CD4-positive, CD25-positive, alpha-beta regulatory T cell (primary cell): ENCODE measurements at regions not wholly inside any gene's neighbourhood (a gene's known extent, or its start where the extent isn't known, plus 50 kb on each side); places are given as distances from the start of the nearest gene placed in this dataset.

Source experiments
- ATAC-seq, 2 donors: fragments of 150-1000 bp; cut with Tn5 transposase; one replicate each; pipeline ENCODE4 v1.10.0; 2021; ENCODE audit warnings: low read depth in 2 of 2, moderate number of reproducible peaks in 2 of 2, moderate library complexity in 1 of 2
- DNase-seq, 3 donors: peaks; one replicate each; pipeline versions ENCODE4 v3.0.0 to v3.0.0-alpha.2; 2012 to 2022; ENCODE audit warnings: mixed read lengths in 1 of 3
- H3K27ac ChIP-seq: one replicate; pipeline ENCODE4 v1.7.0; 2013; ENCODE audit warnings: mild to moderate bottlenecking, low read length; ENCODE audit not compliant: insufficient read depth, poor library complexity, severe bottlenecking
- H3K27me3 ChIP-seq: one replicate; pipeline ENCODE4 v1.7.0; 2013; ENCODE audit warnings: low read length; ENCODE audit not compliant: control insufficient read depth, insufficient read depth
- H3K36me3 ChIP-seq: one replicate; pipeline ENCODE4 v1.7.0; 2013; ENCODE audit warnings: mild to moderate bottlenecking, low read length, moderate library complexity; ENCODE audit not compliant: control insufficient read depth, insufficient read depth
- H3K4me1 ChIP-seq: 2 replicates; pipeline ENCODE4 v1.7.0; 2013; ENCODE audit warnings: mild to moderate bottlenecking, low read length; ENCODE audit not compliant: insufficient read depth, control insufficient read depth, poor library complexity, severe bottlenecking
- H3K4me3 ChIP-seq: one replicate; pipeline ENCODE4 v1.7.0; 2013; ENCODE audit warnings: low read depth, mild to moderate bottlenecking, low read length, moderate library complexity
- H3K9me3 ChIP-seq, 2 experiments: 1 replicate in 1 of 2; 2 replicates in 1 of 2; pipeline ENCODE4 v1.7.0; 2013; ENCODE audit warnings: low read length in 2 of 2, mild to moderate bottlenecking in 1 of 2, moderate library complexity in 1 of 2; ENCODE audit not compliant: control insufficient read depth in 2 of 2
- H3K27ac Mint-ChIP-seq, 3 donors: one replicate each; pipeline ENCODE4 v1.8.0; 2020 to 2022; ENCODE audit warnings: mild to moderate bottlenecking in 3 of 3, mixed read lengths in 3 of 3, moderate library complexity in 2 of 3
- H3K27me3 Mint-ChIP-seq: one replicate; pipeline ENCODE4 v1.8.0; 2022; ENCODE audit warnings: mild to moderate bottlenecking, mixed read lengths
- H3K36me3 Mint-ChIP-seq: one replicate; pipeline ENCODE4 v1.8.0; 2020; ENCODE audit warnings: mixed read lengths
- H3K4me1 Mint-ChIP-seq, 4 donors: one replicate each; pipeline ENCODE4 v1.8.0; 2020 to 2022; ENCODE audit warnings: mixed read lengths in 4 of 4, mild to moderate bottlenecking in 1 of 4
- H3K4me3 Mint-ChIP-seq, 4 donors: one replicate each; pipeline ENCODE4 v1.8.0; 2020 to 2022; ENCODE audit warnings: mild to moderate bottlenecking in 4 of 4, mixed read lengths in 4 of 4, moderate library complexity in 3 of 4
- H3K9me3 Mint-ChIP-seq, 7 donors: one replicate each; pipeline ENCODE4 v1.8.0; 2020 to 2022; ENCODE audit warnings: mixed read lengths in 7 of 7, mild to moderate bottlenecking in 3 of 7, moderate library complexity in 2 of 7

GRCh38 chr15:62477929-62478328 is 312.8 kb upstream of the C2CD4B start:
- Histone ChIP-seq H3K27ac (no peak overlapping the region), H3K4me1 (no peaks in the 10 kb centered on the region), H3K4me3 (no peak overlapping the region), H3K9me3 (no peaks in the 10 kb centered on the region), H3K36me3 (no peaks in the 10 kb centered on the region), H3K27me3 (no peaks in the 10 kb centered on the region)
- H3K4me3 Mint-ChIP-seq = no peak overlapping the region
- no peak overlapping the region for H3K27ac Mint-ChIP-seq
- H3K27me3 Mint-ChIP-seq = peaks cover 5% of the 10 kb centered on the region
- ATAC-seq (no peak), DNase-seq (no peak)
- H3K4me1 Mint-ChIP-seq = peaks cover 0 to 1% (median 0%) of the 10 kb centered on the region in 4 donors
- H3K36me3 Mint-ChIP-seq = no peaks in the 10 kb centered on the region
- no peaks in the 10 kb centered on the region for H3K9me3 Mint-ChIP-seq

- Histone ChIP-seq H3K27me3 (no peaks in the 10 kb centered on the region), H3K9me3 (no peaks in the 10 kb centered on the region), H3K4me3 (no peak overlapping the region), H3K4me1 (no peaks in the 10 kb centered on the region), H3K36me3 (no peaks in the 10 kb centered on the region), H3K27ac (no peak overlapping the region)
- DNase-seq (peak in 1 of 3 donors; percentile 7), ATAC-seq (no peak)
- Mint-ChIP-seq H3K9me3 (no peaks in the 10 kb centered on the region), H3K36me3 (no peaks in the 10 kb centered on the region), H3K4me1 (peaks cover 0 to 4% (median under 1%) of the 10 kb centered on the region in 4 donors), H3K4me3 (no peak overlapping the region), H3K27me3 (peaks cover 5% of the 10 kb centered on the region), H3K27ac (no peak overlapping the region)
Observed at GRCh38 chr15:62482785-62483429, 317.8 kb upstream of the C2CD4B start.

GRCh38 chr15:62483814-62484213 is 318.7 kb upstream of the C2CD4B start:
- H3K4me1 Mint-ChIP-seq = peaks cover 0 to 4% (median under 1%) of the 10 kb centered on the region in 4 donors
- H3K36me3 ChIP-seq = no peaks in the 10 kb centered on the region

GRCh38 chr15:62485170-62485720 is 320.2 kb upstream of the C2CD4B start:
- Mint-ChIP-seq H3K4me1 (peaks cover 0 to 4% (median under 1%) of the 10 kb centered on the region in 4 donors), H3K4me3 (no peak overlapping the region), H3K27me3 (peaks cover 10% of the 10 kb centered on the region), H3K27ac (no peak overlapping the region), H3K9me3 (no peaks in the 10 kb centered on the region), H3K36me3 (no peaks in the 10 kb centered on the region)
- ATAC-seq (no peak), DNase-seq (no peak)
- H3K9me3 ChIP-seq = no peaks in the 10 kb centered on the region
- H3K27me3 ChIP-seq = no peaks in the 10 kb centered on the region
- no peaks in the 10 kb centered on the region for H3K36me3 ChIP-seq
- H3K27ac ChIP-seq = no peak overlapping the region
- no peak overlapping the region for H3K4me3 ChIP-seq
- H3K4me1 ChIP-seq = no peaks in the 10 kb centered on the region

More at GRCh38 chr15:62483814-62484213, 318.7 kb upstream of the C2CD4B start:
- Histone ChIP-seq H3K9me3 (no peaks in the 10 kb centered on the region), H3K4me3 (no peak overlapping the region), H3K27me3 (no peaks in the 10 kb centered on the region), H3K4me1 (no peaks in the 10 kb centered on the region), H3K27ac (no peak overlapping the region)
- no peaks in the 10 kb centered on the region for H3K36me3 Mint-ChIP-seq
- ATAC-seq = no peak
- peaks cover 10% of the 10 kb centered on the region for H3K27me3 Mint-ChIP-seq
- H3K9me3 Mint-ChIP-seq = no peaks in the 10 kb centered on the region
- no peak for DNase-seq
- peak overlapping the region in 1 of 3 donors; percentile 33 for H3K27ac Mint-ChIP-seq
- H3K4me3 Mint-ChIP-seq = no peak overlapping the region

- H3K36me3 Mint-ChIP-seq = no peaks in the 10 kb centered on the region
- H3K27me3 Mint-ChIP-seq = peaks cover 10% of the 10 kb centered on the region
- ATAC-seq (no peak), DNase-seq (no peak)
- no peak overlapping the region for H3K4me3 ChIP-seq
- H3K4me3 Mint-ChIP-seq = no peak overlapping the region
- no peak overlapping the region for H3K27ac Mint-ChIP-seq
- H3K27me3 ChIP-seq = no peaks in the 10 kb centered on the region
- no peaks in the 10 kb centered on the region for H3K36me3 ChIP-seq
- peaks cover 0 to 4% (median under 1%) of the 10 kb centered on the region in 4 donors for H3K4me1 Mint-ChIP-seq
- H3K9me3 ChIP-seq = no peaks in the 10 kb centered on the region
- H3K9me3 Mint-ChIP-seq = no peaks in the 10 kb centered on the region
- no peak overlapping the region for H3K27ac ChIP-seq
- H3K4me1 ChIP-seq = no peaks in the 10 kb centered on the region
Observed at GRCh38 chr15:62486041-62486440, 321.0 kb upstream of the C2CD4B start.

GRCh38 chr15:62488387-62488786 is 323.3 kb upstream of the C2CD4B start:
- H3K4me3 Mint-ChIP-seq = no peak overlapping the region

GRCh38 chr15:62491642-62492041 is 326.6 kb upstream of the C2CD4B start:
- Mint-ChIP-seq H3K4me1 (no peaks in the 10 kb centered on the region), H3K9me3 (no peaks in the 10 kb centered on the region), H3K27ac (no peak overlapping the region), H3K27me3 (peaks cover 5% of the 10 kb centered on the region), H3K36me3 (no peaks in the 10 kb centered on the region), H3K4me3 (no peak overlapping the region)
- DNase-seq (no peak), ATAC-seq (no peak)
- Histone ChIP-seq H3K4me1 (no peaks in the 10 kb centered on the region), H3K9me3 (no peaks in the 10 kb centered on the region), H3K4me3 (no peak overlapping the region), H3K36me3 (no peaks in the 10 kb centered on the region), H3K27ac (no peak overlapping the region), H3K27me3 (no peaks in the 10 kb centered on the region)

More at GRCh38 chr15:62488387-62488786, 323.3 kb upstream of the C2CD4B start:
- Histone ChIP-seq H3K27ac (no peak overlapping the region), H3K27me3 (no peaks in the 10 kb centered on the region), H3K9me3 (no peaks in the 10 kb centered on the region), H3K4me3 (no peak overlapping the region), H3K4me1 (no peaks in the 10 kb centered on the region), H3K36me3 (no peaks in the 10 kb centered on the region)
- DNase-seq = no peak
- peaks cover 5% of the 10 kb centered on the region for H3K27me3 Mint-ChIP-seq
- no peaks in the 10 kb centered on the region for H3K9me3 Mint-ChIP-seq
- no peaks in the 10 kb centered on the region for H3K36me3 Mint-ChIP-seq
- H3K27ac Mint-ChIP-seq = no peak overlapping the region
- no peak for ATAC-seq
- H3K4me1 Mint-ChIP-seq = peaks cover 0 to 4% (median 0%) of the 10 kb centered on the region in 4 donors

- no peaks in the 10 kb centered on the region for H3K4me1 ChIP-seq
- Mint-ChIP-seq H3K4me3 (no peak overlapping the region), H3K36me3 (no peaks in the 10 kb centered on the region), H3K4me1 (no peaks in the 10 kb centered on the region), H3K27me3 (peaks cover 5% of the 10 kb centered on the region), H3K27ac (no peak overlapping the region), H3K9me3 (no peaks in the 10 kb centered on the region)
- no peak overlapping the region for H3K4me3 ChIP-seq
- H3K27ac ChIP-seq = no peak overlapping the region
- no peaks in the 10 kb centered on the region for H3K9me3 ChIP-seq
- no peaks in the 10 kb centered on the region for H3K36me3 ChIP-seq
- no peaks in the 10 kb centered on the region for H3K27me3 ChIP-seq
- DNase-seq (no peak), ATAC-seq (no peak)
Observed at GRCh38 chr15:62492900-62493299, 327.8 kb upstream of the C2CD4B start.
